ENCODE measurements at regions not wholly inside any gene's neighbourhood (a gene's known extent, or its start where the extent isn't known, plus 50 kb on each side); places are given as distances from the start of the nearest gene placed in this dataset.
"Not testable (repeated sequence)": the region's sequence is repeated elsewhere in the genome, so short reads cannot be mapped to it uniquely, and the experiment has no call there.

- DNase-seq, result no peak
These were observed 352.9 kb downstream of the LTN1 start for GRCh38 chr21:28639737-28640136.

GRCh38 chr21:28636752-28637691 lies 355.7 kb downstream of the LTN1 start:
- no peak for DNase-seq

GRCh38 chr21:28635541-28635940 lies 357.1 kb downstream of the LTN1 start:
- no peak for DNase-seq

- DNase-seq, result no peak
These were observed 358.7 kb downstream of the LTN1 start for GRCh38 chr21:28633839-28634555.

- DNase-seq, result no peak
These were observed 359.8 kb downstream of the LTN1 start for GRCh38 chr21:28632755-28633408.

GRCh38 chr21:28627691-28628090 lies 365.0 kb downstream of the LTN1 start:
- DNase-seq, result no peak

- no peak for DNase-seq
These were observed 365.4 kb downstream of the LTN1 start for GRCh38 chr21:28627261-28627660.

- no peak for DNase-seq
These were observed 368.1 kb downstream of the LTN1 start for GRCh38 chr21:28624626-28625025.

- DNase-seq, result no peak
These were observed 375.4 kb downstream of the LTN1 start for GRCh38 chr21:28617300-28617699.

GRCh38 chr21:28615276-28615675 lies 377.4 kb downstream of the LTN1 start:
- no peak for DNase-seq

GRCh38 chr21:28614791-28615190 lies 377.9 kb downstream of the LTN1 start:
- no peak for DNase-seq

- DNase-seq, result no peak
These were observed 384.0 kb downstream of the LTN1 start for GRCh38 chr21:28608646-28609045.

- DNase-seq, result no peak
These were observed 385.1 kb downstream of the LTN1 start for GRCh38 chr21:28607545-28607944.

- no peak for DNase-seq
These were observed 387.6 kb downstream of the LTN1 start for GRCh38 chr21:28604946-28605537.

GRCh38 chr21:28602546-28602945 lies 390.1 kb downstream of the LTN1 start:
- DNase-seq, result no peak

- no peak for DNase-seq
These were observed 394.5 kb downstream of the LTN1 start for GRCh38 chr21:28598214-28598613.

GRCh38 chr21:28592205-28592865 lies 400.3 kb downstream of the LTN1 start:
- no peak for DNase-seq

GRCh38 chr21:28590676-28591075 lies 402.0 kb downstream of the LTN1 start:
- DNase-seq, result no peak

GRCh38 chr21:28590026-28590425 lies 402.7 kb downstream of the LTN1 start:
- no peak for DNase-seq

- no peak for DNase-seq
These were observed 403.7 kb downstream of the LTN1 start for GRCh38 chr21:28588997-28589396.

GRCh38 chr21:28587748-28588147 lies 404.9 kb downstream of the LTN1 start:
- no peak for DNase-seq

GRCh38 chr21:28581976-28582375 lies 410.7 kb downstream of the LTN1 start:
- no peak for DNase-seq

GRCh38 chr21:28581311-28581731 lies 411.4 kb downstream of the LTN1 start:
- DNase-seq, result not testable (repeated sequence)
